ENCODE measurements at regions not wholly inside any gene's neighbourhood (a gene's known extent, or its start where the extent isn't known, plus 50 kb on each side); places are given as distances from the start of the nearest gene placed in this dataset.

DNA sequence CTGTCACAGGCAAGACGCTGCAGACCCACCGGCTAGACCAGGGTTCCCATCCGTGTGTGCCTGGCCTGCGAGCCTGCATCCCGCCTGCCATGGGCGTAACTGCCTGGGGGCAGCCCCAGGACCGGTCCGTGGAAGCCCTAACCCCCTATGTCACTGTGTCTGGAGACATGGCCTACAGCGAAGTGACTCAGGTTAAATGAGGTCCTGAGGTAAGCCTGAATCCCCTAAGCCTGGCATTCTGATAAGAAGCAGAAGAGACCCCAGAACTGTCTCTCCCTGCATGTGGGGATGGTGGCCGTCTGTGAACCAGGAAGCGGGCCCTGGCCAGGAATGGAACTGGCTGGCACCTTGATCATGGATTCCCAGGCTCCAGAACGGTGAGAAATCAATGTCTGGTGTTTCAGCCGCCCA, 570.1 kb downstream of the BRD1 start:
- no peaks in the 10 kb centered on the region for H3K36me3 ChIP-seq (ENCODE audit: low read depth)
- no peak for ATAC-seq (ENCODE audit: low read depth)
- no peaks in the 10 kb centered on the region for H3K4me1 ChIP-seq (ENCODE audit: insufficient read depth, poor library complexity, severe bottlenecking)

GRCh38 chr22:49255741-49256318, 571.8 kb downstream of the BRD1 start:
- DNase-seq (ENCODE audit: low spot score) (peak; percentile 19), ATAC-seq (ENCODE audit: low read depth) (no peak)
- H3K36me3 ChIP-seq (ENCODE audit: low read depth): no peaks in the 10 kb centered on the region
- H3K4me3 ChIP-seq (ENCODE audit: severe bottlenecking): no peak overlapping the region
- TF ChIP-seq, protein P1, sequence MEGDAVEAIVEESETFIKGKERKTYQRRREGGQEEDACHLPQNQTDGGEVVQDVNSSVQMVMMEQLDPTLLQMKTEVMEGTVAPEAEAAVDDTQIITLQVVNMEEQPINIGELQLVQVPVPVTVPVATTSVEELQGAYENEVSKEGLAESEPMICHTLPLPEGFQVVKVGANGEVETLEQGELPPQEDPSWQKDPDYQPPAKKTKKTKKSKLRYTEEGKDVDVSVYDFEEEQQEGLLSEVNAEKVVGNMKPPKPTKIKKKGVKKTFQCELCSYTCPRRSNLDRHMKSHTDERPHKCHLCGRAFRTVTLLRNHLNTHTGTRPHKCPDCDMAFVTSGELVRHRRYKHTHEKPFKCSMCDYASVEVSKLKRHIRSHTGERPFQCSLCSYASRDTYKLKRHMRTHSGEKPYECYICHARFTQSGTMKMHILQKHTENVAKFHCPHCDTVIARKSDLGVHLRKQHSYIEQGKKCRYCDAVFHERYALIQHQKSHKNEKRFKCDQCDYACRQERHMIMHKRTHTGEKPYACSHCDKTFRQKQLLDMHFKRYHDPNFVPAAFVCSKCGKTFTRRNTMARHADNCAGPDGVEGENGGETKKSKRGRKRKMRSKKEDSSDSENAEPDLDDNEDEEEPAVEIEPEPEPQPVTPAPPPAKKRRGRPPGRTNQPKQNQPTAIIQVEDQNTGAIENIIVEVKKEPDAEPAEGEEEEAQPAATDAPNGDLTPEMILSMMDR (IDR thresholded peaks at IDR 0.05; ENCODE audit: poor library complexity, severe bottlenecking): no peak
- H3K9me3 ChIP-seq (ENCODE audit: severe bottlenecking): no peaks in the 10 kb centered on the region
- H3K27me3 ChIP-seq (ENCODE audit: insufficient read depth, poor library complexity, severe bottlenecking): no peaks in the 10 kb centered on the region
- no peaks in the 10 kb centered on the region for H3K4me1 ChIP-seq (ENCODE audit: insufficient read depth, poor library complexity, severe bottlenecking)
- no peak overlapping the region for H3K27ac ChIP-seq (ENCODE audit: poor library complexity, severe bottlenecking)

More for the DNA sequence above, 570.1 kb downstream of the BRD1 start:
- peak; percentile 34 for DNase-seq (ENCODE audit: low spot score)
- no peak overlapping the region for H3K27ac ChIP-seq (ENCODE audit: poor library complexity, severe bottlenecking)
- no peak overlapping the region for H3K4me3 ChIP-seq (ENCODE audit: severe bottlenecking)
- H3K9me3 ChIP-seq (ENCODE audit: severe bottlenecking): no peaks in the 10 kb centered on the region
- no peaks in the 10 kb centered on the region for H3K27me3 ChIP-seq (ENCODE audit: insufficient read depth, poor library complexity, severe bottlenecking)
- TF ChIP-seq, protein P1 (IDR thresholded peaks at IDR 0.05; ENCODE audit: poor library complexity, severe bottlenecking): no peak

GRCh38 chr22:49255154-49255553, 572.5 kb downstream of the BRD1 start:
- H3K36me3 ChIP-seq (ENCODE audit: low read depth): no peaks in the 10 kb centered on the region
- H3K4me1 ChIP-seq (ENCODE audit: insufficient read depth, poor library complexity, severe bottlenecking): no peaks in the 10 kb centered on the region
- no peak overlapping the region for H3K27ac ChIP-seq (ENCODE audit: poor library complexity, severe bottlenecking)
- H3K4me3 ChIP-seq (ENCODE audit: severe bottlenecking): no peak overlapping the region
- ATAC-seq (ENCODE audit: low read depth) (no peak), DNase-seq (ENCODE audit: low spot score) (peak; percentile 19)
- H3K27me3 ChIP-seq (ENCODE audit: insufficient read depth, poor library complexity, severe bottlenecking): no peaks in the 10 kb centered on the region
- H3K9me3 ChIP-seq (ENCODE audit: severe bottlenecking): no peaks in the 10 kb centered on the region
- TF ChIP-seq, protein P1 (IDR thresholded peaks at IDR 0.05; ENCODE audit: poor library complexity, severe bottlenecking): no peak

- no peaks in the 10 kb centered on the region for H3K9me3 ChIP-seq (ENCODE audit: severe bottlenecking)
- H3K36me3 ChIP-seq (ENCODE audit: low read depth): no peaks in the 10 kb centered on the region
- no peak overlapping the region for H3K4me3 ChIP-seq (ENCODE audit: severe bottlenecking)
- H3K27ac ChIP-seq (ENCODE audit: poor library complexity, severe bottlenecking): no peak overlapping the region
- no peaks in the 10 kb centered on the region for H3K27me3 ChIP-seq (ENCODE audit: insufficient read depth, poor library complexity, severe bottlenecking)
- H3K4me1 ChIP-seq (ENCODE audit: insufficient read depth, poor library complexity, severe bottlenecking): no peaks in the 10 kb centered on the region
- ATAC-seq (ENCODE audit: low read depth) (no peak), DNase-seq (ENCODE audit: low spot score) (peak; percentile 23)
- TF ChIP-seq, protein P1 (IDR thresholded peaks at IDR 0.05; ENCODE audit: poor library complexity, severe bottlenecking): no peak
Measured at GRCh38 chr22:49253656-49254055, 574.0 kb downstream of the BRD1 start.

DNA sequence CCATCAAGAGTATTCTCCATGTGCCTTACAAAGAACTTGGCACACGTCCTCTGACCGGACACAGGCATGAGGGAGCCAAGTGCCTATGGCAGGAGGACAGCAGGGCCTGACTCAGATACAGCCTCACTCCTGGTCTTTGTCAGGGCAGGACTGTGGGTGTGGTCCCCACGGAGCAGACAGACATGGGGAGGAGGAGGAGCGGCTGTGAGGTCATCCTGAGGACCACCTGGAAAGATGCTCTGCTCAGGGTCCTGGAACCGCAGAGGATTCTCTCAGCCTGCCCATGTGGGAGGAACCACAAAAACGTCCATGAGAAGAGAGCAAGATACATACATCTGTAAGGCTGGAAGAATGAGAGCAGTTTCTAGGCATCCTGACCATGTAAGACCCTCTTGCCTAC, 576.3 kb downstream of the BRD1 start:
- TF ChIP-seq, protein P1 (IDR thresholded peaks at IDR 0.05; ENCODE audit: poor library complexity, severe bottlenecking): no peak
- H3K36me3 ChIP-seq (ENCODE audit: low read depth): no peaks in the 10 kb centered on the region
- no peaks in the 10 kb centered on the region for H3K27me3 ChIP-seq (ENCODE audit: insufficient read depth, poor library complexity, severe bottlenecking)
- H3K4me3 ChIP-seq (ENCODE audit: severe bottlenecking): no peak overlapping the region
- H3K9me3 ChIP-seq (ENCODE audit: severe bottlenecking): no peaks in the 10 kb centered on the region
- peak; percentile 10 for DNase-seq (ENCODE audit: low spot score)
- no peak overlapping the region for H3K27ac ChIP-seq (ENCODE audit: poor library complexity, severe bottlenecking)
- no peak for ATAC-seq (ENCODE audit: low read depth)
- no peaks in the 10 kb centered on the region for H3K4me1 ChIP-seq (ENCODE audit: insufficient read depth, poor library complexity, severe bottlenecking)
